A549 (cell line): ENCODE measurements at regions not wholly inside any gene's neighbourhood (a gene's known extent, or its start where the extent isn't known, plus 50 kb on each side); places are given as distances from the start of the nearest gene placed in this dataset.

Experiments used
- ATAC-seq, 2 experiments: fragments of 200-7000 bp in 1 of 2; fragments of >200 bp in 1 of 2; cut with Nextera tagmentation in 1 of 2; cut with Tn5 transposase in 1 of 2; 3 replicates each; pipeline versions ENCODE4 v1.8.0 to v1.9.1; 2018 to 2020; ENCODE audit warnings: mild to moderate bottlenecking in 1 of 2, moderate library complexity in 1 of 2
- CTCF ChIA-PET: fragments of 300-600 bp; sonication (Branson Sonifier 250); formaldehyde crosslinking; extraction: SDS; loops from one replicate; lab custom pipeline; 2021; ENCODE audit warnings: antibody characterized with exemption, inconsistent platforms; lab: Yijun Ruan, JAX
- POLR2A ChIA-PET: fragments of 350-600 bp; formaldehyde crosslinking; extraction: SDS; loops from one replicate; lab custom pipeline; 2021; ENCODE audit warnings: antibody characterized with exemption, inconsistent platforms; lab: Yijun Ruan, JAX
- DNase-seq, 2 experiments: peaks; one replicate each; pipeline versions ENCODE4 v3.0.0 to v3.0.0-alpha.2; 2011 to 2016; ENCODE audit warnings: low read depth in 1 of 2, low spot score in 1 of 2
- FAIRE-seq: peaks from 2 replicates; lab custom pipeline; 2011; peaks lifted over from hg19 to GRCh38; lab: Jason Lieb, UNC
- H3K27ac ChIP-seq, 2 experiments: fragments of >200 bp; sonication (Bioruptor Twin); formaldehyde crosslinking; 3 replicates each; pipeline ENCODE4 v1.5.1; 2016 to 2017
- H3K4me1 ChIP-seq: fragments of >200 bp; sonication (Bioruptor Twin); formaldehyde crosslinking; 3 replicates; pipeline ENCODE4 v1.6.1; 2016
- H3K4me2 ChIP-seq: fragments of >200 bp; sonication (Bioruptor Twin); formaldehyde crosslinking; 3 replicates; pipeline ENCODE4 v1.6.1; 2016
- H3K4me3 ChIP-seq: fragments of >200 bp; sonication (Bioruptor Twin); formaldehyde crosslinking; 3 replicates; pipeline ENCODE4 v1.5.1; 2016
- H3K9me3 ChIP-seq: fragments of >200 bp; sonication (Bioruptor Twin); formaldehyde crosslinking; 3 replicates; pipeline ENCODE4 v1.6.1; 2016
- BHLHE40 ChIP-seq: IDR thresholded peaks from 2 replicates; pipeline ENCODE4 v1.6.1; 2012; ENCODE audit warnings: low read depth, low read length, inconsistent platforms
- CEBPB ChIP-seq, 2 experiments: fragments of >200 bp in 1 of 2; sonication (Bioruptor Twin) in 1 of 2; formaldehyde crosslinking in 1 of 2; IDR thresholded peaks; 2 replicates each; pipeline ENCODE4 v1.6.1; 2012 to 2016
- CHD4 ChIP-seq: fragments of 200-600 bp; sonication (generic); IDR thresholded peaks from 2 replicates; pipeline ENCODE4 v1.6.1; 2016; ENCODE audit warnings: antibody characterized with exemption, mild to moderate bottlenecking, borderline replicate concordance
- EHMT2 ChIP-seq: fragments of 200-600 bp; sonication (generic); IDR thresholded peaks from 2 replicates; pipeline ENCODE4 v1.6.1; 2016; ENCODE audit warnings: antibody characterized with exemption, low read depth, mild to moderate bottlenecking, moderate library complexity
- FOSL2 ChIP-seq, 2 experiments: fragments of 450-650 bp in 1 of 2; fragments of >200 bp in 1 of 2; sonication (Bioruptor Twin) in 1 of 2; formaldehyde crosslinking; IDR thresholded peaks; 2 replicates each; pipeline versions ENCODE4 v1.5.0 to v1.6.1; 2016 to 2020; ENCODE audit warnings: mild to moderate bottlenecking in 1 of 2, moderate library complexity in 1 of 2
- FOXS1 ChIP-seq: fragments of 250-450 bp; sonication (Bioruptor Pico); IDR thresholded peaks from 2 replicates; pipeline ENCODE4 v1.5.0; 2020; ENCODE audit warnings: mild to moderate bottlenecking, moderate library complexity
- HDAC2 ChIP-seq: fragments of 200-600 bp; sonication (generic); IDR thresholded peaks from 2 replicates; pipeline ENCODE4 v1.6.1; 2016
- HOXA7 ChIP-seq: fragments of 250-450 bp; sonication (Bioruptor Pico); IDR thresholded peaks from 2 replicates; pipeline ENCODE4 v1.5.0; 2020; ENCODE audit warnings: mild to moderate bottlenecking, moderate library complexity
- HOXB13 ChIP-seq: fragments of 250-450 bp; sonication (Bioruptor Pico); IDR thresholded peaks from 2 replicates; pipeline ENCODE4 v1.5.0; 2020; ENCODE audit warnings: low read depth, mild to moderate bottlenecking, moderate library complexity
- JUN ChIP-seq, 2 experiments: fragments of >200 bp; sonication (Bioruptor Twin); formaldehyde crosslinking; IDR thresholded peaks; 2 replicates in 1 of 2; 3 replicates in 1 of 2; pipeline ENCODE4 v1.6.1; 2016 to 2017
- JUNB ChIP-seq: fragments of >200 bp; sonication (Bioruptor Twin); formaldehyde crosslinking; IDR thresholded peaks from 2 replicates; pipeline ENCODE4 v1.6.1; 2016
- KDM1A ChIP-seq: fragments of 200-600 bp; sonication (generic); IDR thresholded peaks from 2 replicates; pipeline ENCODE4 v1.6.1; 2016; ENCODE audit warnings: low read depth, mild to moderate bottlenecking
- KDM5A ChIP-seq: fragments of 200-600 bp; sonication (generic); IDR thresholded peaks from 2 replicates; pipeline ENCODE4 v1.6.1; 2016; ENCODE audit warnings: antibody characterized with exemption, mild to moderate bottlenecking
- MAFK ChIP-seq: fragments of 450-650 bp; IDR thresholded peaks from 2 replicates; pipeline ENCODE4 v1.6.1; 2014; ENCODE audit not compliant: partially characterized antibody
- MYC ChIP-seq: IDR thresholded peaks from 2 replicates; pipeline ENCODE4 v1.6.1; 2012; ENCODE audit warnings: mild to moderate bottlenecking, inconsistent platforms, low read length, improper control_type of control experiment, borderline replicate concordance
- NPAS2 ChIP-seq: fragments of 250-450 bp; sonication (Bioruptor Pico); IDR thresholded peaks from 2 replicates; pipeline ENCODE4 v1.8.0; 2022; ENCODE audit warnings: mild to moderate bottlenecking, moderate library complexity, borderline replicate concordance
- RARB ChIP-seq: fragments of 250-450 bp; sonication (Bioruptor Pico); IDR thresholded peaks from 2 replicates; pipeline ENCODE4 v1.8.0; 2021; ENCODE audit warnings: mild to moderate bottlenecking, moderate library complexity
- RCOR1 ChIP-seq: fragments of 150-350 bp; IDR thresholded peaks from 2 replicates; pipeline ENCODE4 v1.6.1; 2014; ENCODE audit warnings: antibody characterized with exemption, low read length, low read depth
- RFX5 ChIP-seq: fragments of 450-650 bp; IDR thresholded peaks from 2 replicates; pipeline ENCODE4 v1.7.1; 2014; ENCODE audit warnings: antibody characterized with exemption, mild to moderate bottlenecking, moderate library complexity
- TFCP2L1 ChIP-seq: fragments of 250-450 bp; sonication (Bioruptor Pico); IDR thresholded peaks from 2 replicates; pipeline ENCODE4 v1.5.0; 2021; ENCODE audit warnings: mild to moderate bottlenecking
- ZC3H11A ChIP-seq: fragments of 450-650 bp; IDR thresholded peaks from 2 replicates; pipeline ENCODE4 v1.6.1; 2014; ENCODE audit warnings: antibody characterized with exemption, mild to moderate bottlenecking
- WGBS: methylation state at CpG from one replicate; pipeline ENCODE4 v1.1.6; 2017; ENCODE audit errors: missing lambda C conversion rate; 5-methylcytosine and 5-hydroxymethylcytosine counted together
- TF ChIP-seq, protein P1 (sequence below): fragments of >200 bp; sonication (Bioruptor Twin); formaldehyde crosslinking; IDR thresholded peaks from 2 replicates; pipeline ENCODE4 v1.6.1; 2016
- TF ChIP-seq, protein P2 (sequence below): IDR thresholded peaks from 2 replicates; pipeline ENCODE4 v1.6.1; 2012
- TF ChIP-seq, protein P3 (sequence below): IDR thresholded peaks from 2 replicates; pipeline ENCODE4 v1.6.1; 2012; ENCODE audit warnings: low read depth, borderline replicate concordance
- TF ChIP-seq, protein P4 (sequence below): fragments of 150-350 bp; IDR thresholded peaks from 2 replicates; pipeline ENCODE4 v1.6.1; 2014; ENCODE audit warnings: low read depth, mild to moderate bottlenecking, low read length

DNA sequence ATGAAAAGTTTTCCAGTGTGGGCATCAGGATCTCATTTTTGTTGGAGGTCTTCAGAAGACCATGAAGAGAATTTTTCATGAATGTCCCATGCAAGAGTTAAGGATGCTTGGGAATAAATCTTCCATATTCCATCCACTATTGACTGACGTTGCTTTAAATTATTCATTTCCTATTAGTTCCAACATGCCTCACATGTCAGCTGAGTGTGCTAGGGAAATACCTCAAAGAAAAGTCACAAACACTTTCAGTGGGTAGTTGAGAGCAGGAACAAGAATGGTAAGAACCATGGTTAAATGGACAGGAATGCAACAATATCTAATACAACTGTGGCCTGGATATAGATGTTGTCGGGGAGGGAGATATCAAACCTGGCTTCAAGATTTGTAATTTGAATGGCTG lies 610.1 kb downstream of the TECRL start:
- no peak for ATAC-seq
- no peak overlapping the region for H3K27ac ChIP-seq
- no peak for TF ChIP-seq EHMT2
- TF ChIP-seq HDAC2 = no peak
- TF ChIP-seq JUN (IDR thresholded peaks at IDR 0.05) = no peak
- no peak for TF ChIP-seq ZC3H11A
- TF ChIP-seq TFCP2L1 (CRISPR knock-in tag) = no peak
- no peak for TF ChIP-seq BHLHE40
- no peak for TF ChIP-seq HOXB13 (CRISPR knock-in tag)
- no peak for TF ChIP-seq JUNB
- TF ChIP-seq, all 56 proteins: peak for 0
- POLR2A ChIA-PET = no interaction called here
- WGBS = 14% methylated on average over 2 of the region's 2 CpGs
- CTCF ChIA-PET = no interaction called here
- Histone ChIP-seq H3K4me2 (no peak overlapping the region), H3K4me1 (no peaks in the 10 kb centered on the region), H3K9me3 (no peaks in the 10 kb centered on the region), H3K4me3 (no peak overlapping the region)
- DNase-seq (no peak), FAIRE-seq (no peak)

DNA sequence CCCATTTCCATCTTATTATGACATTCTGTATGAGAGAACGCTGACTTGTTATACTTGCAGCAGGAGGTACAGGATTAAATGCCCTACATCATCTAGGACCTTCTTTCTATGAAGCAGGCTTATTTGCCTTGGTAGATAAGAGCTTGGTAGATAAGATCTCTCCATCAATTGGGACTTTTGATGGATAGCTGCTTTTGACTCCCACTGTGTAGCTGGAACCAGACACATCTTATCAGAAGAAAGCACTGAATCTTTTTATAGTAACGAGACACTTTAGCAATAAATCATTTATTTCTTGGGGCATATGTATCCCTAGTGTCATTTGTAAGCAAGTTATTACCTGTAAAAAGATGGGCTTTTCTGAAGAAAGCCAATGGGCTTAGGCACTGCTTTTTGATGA lies 613.9 kb downstream of the TECRL start:
- ATAC-seq (no peak), DNase-seq (no peak), FAIRE-seq (no peak)
- Histone ChIP-seq H3K4me1 (no peaks in the 10 kb centered on the region), H3K27ac (no peak overlapping the region), H3K4me3 (no peak overlapping the region), H3K4me2 (no peak overlapping the region), H3K9me3 (no peaks in the 10 kb centered on the region)
- 11% methylated on average over 2 of the region's 2 CpGs for WGBS
- ChIA-PET CTCF (no interaction called here), POLR2A (no interaction called here)
- TF ChIP-seq RARB (CRISPR knock-in tag) = no peak
- no peak for TF ChIP-seq HDAC2
- TF ChIP-seq, protein P1, sequence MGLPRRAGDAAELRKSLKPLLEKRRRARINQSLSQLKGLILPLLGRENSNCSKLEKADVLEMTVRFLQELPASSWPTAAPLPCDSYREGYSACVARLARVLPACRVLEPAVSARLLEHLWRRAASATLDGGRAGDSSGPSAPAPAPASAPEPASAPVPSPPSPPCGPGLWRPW = no peak
- TF ChIP-seq HOXB13 (CRISPR knock-in tag) = no peak
- no peak for TF ChIP-seq CHD4
- no peak for TF ChIP-seq NPAS2 (CRISPR knock-in tag)
- TF ChIP-seq, protein P2, sequence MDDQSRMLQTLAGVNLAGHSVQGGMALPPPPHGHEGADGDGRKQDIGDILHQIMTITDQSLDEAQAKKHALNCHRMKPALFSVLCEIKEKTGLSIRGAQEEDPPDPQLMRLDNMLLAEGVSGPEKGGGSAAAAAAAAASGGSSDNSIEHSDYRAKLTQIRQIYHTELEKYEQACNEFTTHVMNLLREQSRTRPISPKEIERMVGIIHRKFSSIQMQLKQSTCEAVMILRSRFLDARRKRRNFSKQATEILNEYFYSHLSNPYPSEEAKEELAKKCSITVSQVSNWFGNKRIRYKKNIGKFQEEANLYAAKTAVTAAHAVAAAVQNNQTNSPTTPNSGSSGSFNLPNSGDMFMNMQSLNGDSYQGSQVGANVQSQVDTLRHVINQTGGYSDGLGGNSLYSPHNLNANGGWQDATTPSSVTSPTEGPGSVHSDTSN = no peak
- TF ChIP-seq KDM5A = no peak
- no peak for TF ChIP-seq CEBPB (IDR thresholded peaks at IDR 0.05)
- TF ChIP-seq JUNB = no peak
- TF ChIP-seq EHMT2 = no peak
- no peak for TF ChIP-seq ZC3H11A
- TF ChIP-seq FOXS1 (CRISPR knock-in tag) = no peak
- no peak for TF ChIP-seq KDM1A
- TF ChIP-seq, protein P3, sequence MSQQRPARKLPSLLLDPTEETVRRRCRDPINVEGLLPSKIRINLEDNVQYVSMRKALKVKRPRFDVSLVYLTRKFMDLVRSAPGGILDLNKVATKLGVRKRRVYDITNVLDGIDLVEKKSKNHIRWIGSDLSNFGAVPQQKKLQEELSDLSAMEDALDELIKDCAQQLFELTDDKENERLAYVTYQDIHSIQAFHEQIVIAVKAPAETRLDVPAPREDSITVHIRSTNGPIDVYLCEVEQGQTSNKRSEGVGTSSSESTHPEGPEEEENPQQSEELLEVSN = no peak
- TF ChIP-seq RFX5 = no peak
- no peak for TF ChIP-seq HOXA7
- no peak for TF ChIP-seq MYC
- TF ChIP-seq, protein P4, sequence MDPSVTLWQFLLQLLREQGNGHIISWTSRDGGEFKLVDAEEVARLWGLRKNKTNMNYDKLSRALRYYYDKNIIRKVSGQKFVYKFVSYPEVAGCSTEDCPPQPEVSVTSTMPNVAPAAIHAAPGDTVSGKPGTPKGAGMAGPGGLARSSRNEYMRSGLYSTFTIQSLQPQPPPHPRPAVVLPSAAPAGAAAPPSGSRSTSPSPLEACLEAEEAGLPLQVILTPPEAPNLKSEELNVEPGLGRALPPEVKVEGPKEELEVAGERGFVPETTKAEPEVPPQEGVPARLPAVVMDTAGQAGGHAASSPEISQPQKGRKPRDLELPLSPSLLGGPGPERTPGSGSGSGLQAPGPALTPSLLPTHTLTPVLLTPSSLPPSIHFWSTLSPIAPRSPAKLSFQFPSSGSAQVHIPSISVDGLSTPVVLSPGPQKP = no peak
- no peak for TF ChIP-seq RCOR1

DNA sequence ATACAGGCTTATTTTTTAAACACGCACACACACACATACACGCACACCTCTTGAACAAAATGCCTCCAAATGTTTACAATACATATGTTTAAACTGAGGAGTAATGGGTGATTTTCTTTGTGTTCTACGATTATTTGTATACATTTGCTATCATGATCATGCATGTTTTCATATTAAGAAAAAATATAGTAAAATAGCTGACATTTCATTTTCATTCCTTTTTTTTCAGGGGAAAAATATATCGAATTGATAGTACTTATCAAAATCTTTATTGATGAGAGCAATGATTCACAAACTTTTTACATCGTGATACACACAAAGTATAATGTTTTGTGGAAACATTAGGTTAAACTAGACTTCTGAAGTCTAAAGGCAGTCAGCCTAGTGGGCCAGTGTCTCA lies 618.9 kb downstream of the TECRL start:
- H3K4me3 ChIP-seq = no peak overlapping the region
- DNase-seq = no peak
- POLR2A ChIA-PET = no interaction called here
- peak; percentile 38 for TF ChIP-seq MAFK
- no peak for TF ChIP-seq FOSL2 (IDR thresholded peaks at IDR 0.05)
- no peak for TF ChIP-seq FOSL2 (CRISPR knock-in tag; IDR thresholded peaks at IDR 0.05)
- H3K4me1 ChIP-seq = no peaks in the 10 kb centered on the region
- WGBS = 33% methylated on average over 5 of the region's 5 CpGs
- FAIRE-seq = no peak
- no peak for ATAC-seq
- H3K9me3 ChIP-seq = no peaks in the 10 kb centered on the region
- CTCF ChIA-PET = no interaction called here
- no peak overlapping the region for H3K27ac ChIP-seq
- H3K4me2 ChIP-seq = no peak overlapping the region
